OCI-LY1 (cell line): ENCODE measurements at regions not wholly inside any gene's neighbourhood (a gene's known extent, or its start where the extent isn't known, plus 50 kb on each side); places are given as distances from the start of the nearest gene placed in this dataset.

Source experiments
- H2AFZ ChIP-seq: fragments of 200-600 bp; sonication (generic), shearing (Covaris generic); 2 replicates; pipeline ENCODE4 v1.6.0; 2014; ENCODE audit warnings: antibody characterized with exemption, mild to moderate bottlenecking, low read length
- H3F3A ChIP-seq: fragments of 200-600 bp; sonication (generic), shearing (Covaris generic); 2 replicates; pipeline ENCODE4 v1.6.0; 2014; ENCODE audit warnings: mild to moderate bottlenecking, antibody characterized with exemption, low read length, moderate library complexity; ENCODE audit not compliant: insufficient read depth
- H3K27ac ChIP-seq: fragments of 200-600 bp; sonication (generic); 2 replicates; pipeline ENCODE4 v1.5.1; 2014; ENCODE audit warnings: low read length, mixed run types, mild to moderate bottlenecking, low read depth; ENCODE audit not compliant: poor library complexity, severe bottlenecking
- H3K27me3 ChIP-seq: fragments of 200-600 bp; sonication (generic); 2 replicates; pipeline ENCODE4 v1.6.0; 2014; ENCODE audit warnings: antibody characterized with exemption, mild to moderate bottlenecking, low read length, moderate library complexity; ENCODE audit not compliant: insufficient read depth
- H3K36me3 ChIP-seq: fragments of 200-600 bp; sonication (generic); 2 replicates; pipeline ENCODE4 v1.6.1; 2014; ENCODE audit warnings: mild to moderate bottlenecking, antibody characterized with exemption, low read length, moderate library complexity, mixed read lengths; ENCODE audit not compliant: insufficient read depth
- H3K4me1 ChIP-seq: fragments of 200-600 bp; sonication (generic); 2 replicates; pipeline ENCODE4 v1.5.1; 2014; ENCODE audit warnings: mild to moderate bottlenecking, low read length, moderate library complexity; ENCODE audit not compliant: insufficient read depth, severe bottlenecking
- H3K4me2 ChIP-seq: fragments of 200-600 bp; sonication (generic), shearing (Covaris generic); 2 replicates; pipeline ENCODE4 v1.6.1; 2014; ENCODE audit warnings: low read length
- H3K4me3 ChIP-seq: fragments of 200-600 bp; sonication (generic); 2 replicates; pipeline ENCODE4 v1.5.1; 2014; ENCODE audit warnings: low read length, low read depth, mild to moderate bottlenecking, mixed read lengths; ENCODE audit not compliant: poor library complexity, severe bottlenecking
- H3K79me2 ChIP-seq: fragments of 200-600 bp; shearing (Covaris generic); 2 replicates; pipeline ENCODE4 v1.6.1; 2016; ENCODE audit warnings: mixed run types, low read length, mixed read lengths; ENCODE audit not compliant: insufficient read depth
- H3K9ac ChIP-seq: fragments of 200-600 bp; sonication (generic), shearing (Covaris generic); 2 replicates; pipeline ENCODE4 v1.6.1; 2014; ENCODE audit warnings: mild to moderate bottlenecking, low read length, mixed read lengths
- H3K9me2 ChIP-seq: fragments of 200-600 bp; sonication (generic), shearing (Covaris generic); 2 replicates; pipeline ENCODE4 v1.6.1; 2014; ENCODE audit warnings: low read depth, mild to moderate bottlenecking, low read length, mixed read lengths
- H3K9me3 ChIP-seq: fragments of 200-600 bp; shearing (Covaris generic); 2 replicates; pipeline ENCODE4 v1.6.1; 2014; ENCODE audit warnings: low read length, mixed read lengths
- H4K20me1 ChIP-seq: fragments of 200-600 bp; sonication (generic), shearing (Covaris generic); 2 replicates; pipeline ENCODE4 v1.6.0; 2016; ENCODE audit warnings: mild to moderate bottlenecking, low read length; ENCODE audit not compliant: insufficient read depth
- EZH2 ChIP-seq: fragments of 200-600 bp; sonication (generic), shearing (Covaris generic); IDR thresholded peaks from 2 replicates; pipeline ENCODE4 v1.8.0; 2017; ENCODE audit warnings: borderline replicate concordance, mixed run types, mild to moderate bottlenecking, antibody characterized with exemption, low read length, moderate library complexity, mixed read lengths
- TF ChIP-seq, protein P1 (sequence below): fragments of 200-600 bp; sonication (generic), shearing (Covaris generic); IDR thresholded peaks from 2 replicates; pipeline ENCODE4 v1.5.1; 2017; ENCODE audit warnings: mild to moderate bottlenecking, antibody characterized with exemption, low read length, moderate library complexity, mixed read lengths

- Histone ChIP-seq H3K4me3 (no peak overlapping the region), H3F3A (no peaks in the 10 kb centered on the region), H3K36me3 (no peaks in the 10 kb centered on the region), H3K9ac (no peak overlapping the region), H3K27me3 (no peaks in the 10 kb centered on the region), H3K9me2 (no peaks in the 10 kb centered on the region), H2AFZ (no peak overlapping the region), H4K20me1 (no peaks in the 10 kb centered on the region), H3K4me2 (no peak overlapping the region), H3K79me2 (no peaks in the 10 kb centered on the region), H3K27ac (no peak overlapping the region), H3K4me1 (no peaks in the 10 kb centered on the region), H3K9me3 (no peaks in the 10 kb centered on the region)
- TF ChIP-seq, protein P1, sequence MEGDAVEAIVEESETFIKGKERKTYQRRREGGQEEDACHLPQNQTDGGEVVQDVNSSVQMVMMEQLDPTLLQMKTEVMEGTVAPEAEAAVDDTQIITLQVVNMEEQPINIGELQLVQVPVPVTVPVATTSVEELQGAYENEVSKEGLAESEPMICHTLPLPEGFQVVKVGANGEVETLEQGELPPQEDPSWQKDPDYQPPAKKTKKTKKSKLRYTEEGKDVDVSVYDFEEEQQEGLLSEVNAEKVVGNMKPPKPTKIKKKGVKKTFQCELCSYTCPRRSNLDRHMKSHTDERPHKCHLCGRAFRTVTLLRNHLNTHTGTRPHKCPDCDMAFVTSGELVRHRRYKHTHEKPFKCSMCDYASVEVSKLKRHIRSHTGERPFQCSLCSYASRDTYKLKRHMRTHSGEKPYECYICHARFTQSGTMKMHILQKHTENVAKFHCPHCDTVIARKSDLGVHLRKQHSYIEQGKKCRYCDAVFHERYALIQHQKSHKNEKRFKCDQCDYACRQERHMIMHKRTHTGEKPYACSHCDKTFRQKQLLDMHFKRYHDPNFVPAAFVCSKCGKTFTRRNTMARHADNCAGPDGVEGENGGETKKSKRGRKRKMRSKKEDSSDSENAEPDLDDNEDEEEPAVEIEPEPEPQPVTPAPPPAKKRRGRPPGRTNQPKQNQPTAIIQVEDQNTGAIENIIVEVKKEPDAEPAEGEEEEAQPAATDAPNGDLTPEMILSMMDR, result no peak
- TF ChIP-seq EZH2, result no peak
These were observed 426.1 kb upstream of the CTNND2 start for GRCh38 chr5:12330381-12330780.

DNA sequence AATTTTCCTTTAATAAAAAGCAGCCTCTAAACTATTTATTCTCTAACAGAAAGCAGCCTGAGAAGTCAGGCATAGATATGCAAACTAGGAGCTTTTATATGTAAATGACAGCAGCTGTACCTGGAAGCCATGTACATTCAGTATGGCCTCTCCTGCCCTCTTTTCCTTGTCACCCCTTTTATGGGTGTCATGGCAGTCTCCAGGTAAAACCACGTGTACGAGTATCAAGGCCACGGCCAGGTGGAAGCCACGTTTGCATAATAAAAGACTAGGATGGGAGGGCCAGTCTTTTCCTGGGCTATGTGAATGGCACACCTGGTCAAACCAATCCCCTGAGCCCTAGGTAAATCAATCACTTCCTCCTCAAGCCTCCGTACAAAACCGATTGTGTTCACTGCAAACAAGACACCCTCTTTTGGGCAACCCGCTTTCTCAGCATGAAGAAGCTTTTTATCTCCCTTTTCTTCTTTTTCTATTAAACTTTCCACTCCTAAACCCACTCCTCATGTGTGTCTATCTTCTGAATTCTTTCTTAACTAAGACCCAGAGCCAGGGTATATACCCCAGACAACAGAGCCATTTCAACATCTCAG lies 419.5 kb upstream of the CTNND2 start:
- Histone ChIP-seq H3K9ac (no peak overlapping the region), H3K9me3 (no peaks in the 10 kb centered on the region), H3K4me1 (no peaks in the 10 kb centered on the region), H3K27me3 (no peaks in the 10 kb centered on the region), H3K4me2 (no peak overlapping the region), H3K27ac (no peak overlapping the region), H3K79me2 (no peaks in the 10 kb centered on the region), H3K36me3 (no peaks in the 10 kb centered on the region), H3K4me3 (no peak overlapping the region), H2AFZ (no peak overlapping the region), H3K9me2 (no peaks in the 10 kb centered on the region), H4K20me1 (no peaks in the 10 kb centered on the region), H3F3A (no peaks in the 10 kb centered on the region)
- no peak for TF ChIP-seq EZH2
- TF ChIP-seq, protein P1, result no peak

- H2AFZ ChIP-seq, result no peak overlapping the region
- no peaks in the 10 kb centered on the region for H3K9me2 ChIP-seq
- no peaks in the 10 kb centered on the region for H3K36me3 ChIP-seq
- no peak overlapping the region for H3K27ac ChIP-seq
- H3K4me3 ChIP-seq, result no peak overlapping the region
- no peaks in the 10 kb centered on the region for H3K9me3 ChIP-seq
- no peaks in the 10 kb centered on the region for H3K4me1 ChIP-seq
- no peaks in the 10 kb centered on the region for H3K27me3 ChIP-seq
- TF ChIP-seq, protein P1, result no peak
- no peak for TF ChIP-seq EZH2
- H3K4me2 ChIP-seq, result no peak overlapping the region
- H3K79me2 ChIP-seq, result no peaks in the 10 kb centered on the region
- H4K20me1 ChIP-seq, result no peaks in the 10 kb centered on the region
- no peaks in the 10 kb centered on the region for H3F3A ChIP-seq
- no peak overlapping the region for H3K9ac ChIP-seq
These were observed 417.8 kb upstream of the CTNND2 start for GRCh38 chr5:12322042-12322441.
